Omental fat pad (tissue), 3 donors: ENCODE measurements at regions not wholly inside any gene's neighbourhood (a gene's known extent, or its start where the extent isn't known, plus 50 kb on each side); places are given as distances from the start of the nearest gene placed in this dataset.

Experiments used
- ATAC-seq: fragments of 150-250 bp; one replicate; pipeline ENCODE4 v1.9.1; 2016; ENCODE audit warnings: mild to moderate bottlenecking, moderate library complexity; ENCODE audit not compliant: low FRiP score
- DNase-seq: peaks from one replicate; pipeline ENCODE4 v3.0.0-alpha.2; 2019; ENCODE audit warnings: low spot score
- TF ChIP-seq, protein P1 (sequence below), 3 donors: fragments of 450-650 bp; IDR thresholded peaks; one replicate each; pipeline ENCODE4 v1.5.1; 2016 to 2017; ENCODE audit warnings: antibody characterized with exemption in 3 of 3, mild to moderate bottlenecking in 3 of 3, moderate library complexity in 2 of 3

GRCh38 chr16:50999181-50999580 lies 151.9 kb downstream of the SALL1 start:
- TF ChIP-seq, protein P1, sequence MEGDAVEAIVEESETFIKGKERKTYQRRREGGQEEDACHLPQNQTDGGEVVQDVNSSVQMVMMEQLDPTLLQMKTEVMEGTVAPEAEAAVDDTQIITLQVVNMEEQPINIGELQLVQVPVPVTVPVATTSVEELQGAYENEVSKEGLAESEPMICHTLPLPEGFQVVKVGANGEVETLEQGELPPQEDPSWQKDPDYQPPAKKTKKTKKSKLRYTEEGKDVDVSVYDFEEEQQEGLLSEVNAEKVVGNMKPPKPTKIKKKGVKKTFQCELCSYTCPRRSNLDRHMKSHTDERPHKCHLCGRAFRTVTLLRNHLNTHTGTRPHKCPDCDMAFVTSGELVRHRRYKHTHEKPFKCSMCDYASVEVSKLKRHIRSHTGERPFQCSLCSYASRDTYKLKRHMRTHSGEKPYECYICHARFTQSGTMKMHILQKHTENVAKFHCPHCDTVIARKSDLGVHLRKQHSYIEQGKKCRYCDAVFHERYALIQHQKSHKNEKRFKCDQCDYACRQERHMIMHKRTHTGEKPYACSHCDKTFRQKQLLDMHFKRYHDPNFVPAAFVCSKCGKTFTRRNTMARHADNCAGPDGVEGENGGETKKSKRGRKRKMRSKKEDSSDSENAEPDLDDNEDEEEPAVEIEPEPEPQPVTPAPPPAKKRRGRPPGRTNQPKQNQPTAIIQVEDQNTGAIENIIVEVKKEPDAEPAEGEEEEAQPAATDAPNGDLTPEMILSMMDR (IDR thresholded peaks at IDR 0.05): no peak
- ATAC-seq (no peak), DNase-seq (no peak)

- DNase-seq (no peak), ATAC-seq (no peak)
- TF ChIP-seq, protein P1 (IDR thresholded peaks at IDR 0.05): no peak
Observed at GRCh38 chr16:50998411-50998810, 152.7 kb downstream of the SALL1 start.

- ATAC-seq (no peak), DNase-seq (no peak)
- TF ChIP-seq, protein P1 (IDR thresholded peaks at IDR 0.05): no peak
Observed at GRCh38 chr16:50997679-50998078, 153.4 kb downstream of the SALL1 start.

GRCh38 chr16:50996830-50997186 lies 154.3 kb downstream of the SALL1 start:
- no peak for ATAC-seq
- TF ChIP-seq, protein P1 (IDR thresholded peaks at IDR 0.05): no peak
- DNase-seq: no peak

DNA sequence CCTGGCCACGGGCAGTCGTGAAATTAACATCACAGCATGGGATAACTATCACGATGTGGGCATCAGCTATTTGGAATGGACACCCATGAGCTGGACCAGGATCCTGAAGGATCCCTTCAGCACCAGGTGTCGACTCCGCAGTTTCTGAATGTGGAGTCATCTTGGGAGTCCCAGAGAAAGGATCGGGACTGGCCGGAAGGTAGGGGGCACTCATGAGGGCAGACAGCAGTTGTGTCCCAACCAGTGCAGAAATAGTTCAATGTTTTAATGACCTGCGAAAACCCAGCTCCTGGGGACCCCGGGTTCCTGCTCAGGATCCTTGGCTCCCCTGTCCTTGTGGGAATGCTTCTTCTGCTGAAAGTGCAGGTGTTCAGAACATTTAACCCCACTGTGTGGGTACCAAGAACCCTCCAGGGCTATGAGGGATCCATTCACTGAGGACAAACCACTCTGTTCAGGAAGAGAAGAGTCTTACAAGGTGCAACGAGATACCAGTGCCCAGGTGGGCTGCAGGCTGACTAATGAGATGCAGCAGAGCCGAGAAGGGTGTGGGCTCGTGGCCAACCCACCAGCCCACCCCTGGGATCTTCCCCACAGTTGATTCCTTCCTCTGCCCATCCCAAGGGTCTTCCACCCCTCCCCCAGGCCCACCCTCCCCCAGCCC lies 154.8 kb downstream of the SALL1 start:
- DNase-seq: no peak
- TF ChIP-seq, protein P1 (IDR thresholded peaks at IDR 0.05): no peak
- no peak for ATAC-seq

GRCh38 chr16:50994995-50995394 lies 156.1 kb downstream of the SALL1 start:
- ATAC-seq (no peak), DNase-seq (no peak)
- TF ChIP-seq, protein P1 (IDR thresholded peaks at IDR 0.05): no peak

- TF ChIP-seq, protein P1 (IDR thresholded peaks at IDR 0.05): no peak
- no peak for DNase-seq
- ATAC-seq: no peak
Observed at GRCh38 chr16:50992350-50993032, 158.6 kb downstream of the SALL1 start.
